Right forelimb (tissue), 1 donor: ENCODE measurements at regions not wholly inside any gene's neighbourhood (a gene's known extent, or its start where the extent isn't known, plus 50 kb on each side); places are given as distances from the start of the nearest gene placed in this dataset.
"Not testable (repeated sequence)": the region's sequence is repeated elsewhere in the genome, so short reads cannot be mapped to it uniquely, and the experiment has no call there.

ENCODE experiments used
- DNase-seq: peaks from one replicate; pipeline ENCODE4 v3.0.0-alpha.2; 2018

DNA sequence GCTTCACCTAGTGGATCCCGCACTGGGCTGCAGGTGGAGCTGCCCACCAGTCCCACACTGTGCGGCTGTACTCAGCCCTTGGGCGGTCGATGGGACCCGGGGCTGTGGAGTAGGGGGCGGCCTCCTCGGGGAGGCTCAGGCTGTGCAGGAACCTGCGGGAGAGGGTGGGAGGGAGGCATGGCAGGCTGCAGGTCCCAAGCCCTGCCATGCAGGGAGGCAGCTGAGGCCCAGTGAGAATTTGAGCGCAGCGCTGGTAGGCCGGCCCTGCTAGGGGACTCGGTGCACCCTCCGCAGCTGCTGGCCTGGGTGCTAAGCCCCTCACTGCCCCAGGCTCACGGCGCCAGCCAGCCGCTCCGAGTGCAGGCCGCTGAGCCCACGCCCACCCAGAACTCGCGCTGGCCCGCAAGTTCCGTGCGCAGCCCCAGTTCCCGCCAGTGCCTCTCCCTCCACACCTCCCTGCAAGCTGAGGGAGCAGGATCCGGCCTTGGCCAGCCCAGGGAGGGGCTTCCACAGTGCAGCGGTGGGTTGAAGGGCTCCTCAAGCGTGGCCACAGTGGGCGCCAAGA lies 1407.6 kb downstream of the EPHA7 start:
- no peak for DNase-seq

- no peak for DNase-seq
Observed at GRCh38 chr6:92008757-92009502, 1410.4 kb downstream of the EPHA7 start.

DNA sequence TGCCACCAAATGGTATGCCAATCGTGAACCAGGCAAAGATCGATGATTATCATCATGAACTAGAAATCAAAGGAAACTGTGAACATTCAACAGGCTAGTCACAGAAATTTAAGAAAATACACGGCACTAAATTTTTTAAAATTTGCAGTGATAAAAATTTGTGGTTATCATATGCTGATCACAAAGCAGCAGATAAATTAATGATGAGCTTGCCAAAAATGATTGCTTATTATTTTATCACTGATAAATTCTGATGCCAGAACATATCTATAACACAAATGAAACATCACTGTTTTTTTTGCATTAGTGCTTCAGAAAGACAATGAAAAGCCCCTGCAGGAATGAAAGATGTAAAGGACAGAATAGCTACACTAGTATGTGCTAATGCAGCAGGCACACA lies 1413.2 kb upstream of the MAP3K7 start:
- DNase-seq: no peak

GRCh38 chr6:91994787-91995186 lies 1407.9 kb upstream of the MAP3K7 start:
- no peak for DNase-seq

DNA sequence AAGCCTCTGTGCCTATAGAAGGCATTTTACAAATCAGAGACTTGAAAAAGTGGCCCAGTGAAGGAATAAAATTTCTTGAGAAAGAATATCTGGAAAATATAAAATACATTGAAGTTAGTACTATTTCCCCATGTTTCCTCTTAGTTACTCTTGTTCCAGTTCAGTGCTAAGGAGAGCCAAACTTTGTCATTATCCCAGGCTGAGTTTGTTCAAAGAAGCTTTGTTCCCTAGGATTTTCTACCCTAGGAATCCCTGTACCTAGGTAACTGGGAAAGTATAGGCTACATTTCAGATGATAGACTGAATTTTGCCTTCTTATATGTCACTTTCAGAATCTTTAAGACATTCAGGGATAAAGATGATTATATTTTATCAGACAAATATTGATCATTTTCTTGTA lies 1395.7 kb upstream of the MAP3K7 start:
- DNase-seq: no peak

GRCh38 chr6:91976797-91977196 lies 1389.9 kb upstream of the MAP3K7 start:
- DNase-seq: no peak

GRCh38 chr6:91970700-91971099 lies 1383.8 kb upstream of the MAP3K7 start:
- no peak for DNase-seq

DNA sequence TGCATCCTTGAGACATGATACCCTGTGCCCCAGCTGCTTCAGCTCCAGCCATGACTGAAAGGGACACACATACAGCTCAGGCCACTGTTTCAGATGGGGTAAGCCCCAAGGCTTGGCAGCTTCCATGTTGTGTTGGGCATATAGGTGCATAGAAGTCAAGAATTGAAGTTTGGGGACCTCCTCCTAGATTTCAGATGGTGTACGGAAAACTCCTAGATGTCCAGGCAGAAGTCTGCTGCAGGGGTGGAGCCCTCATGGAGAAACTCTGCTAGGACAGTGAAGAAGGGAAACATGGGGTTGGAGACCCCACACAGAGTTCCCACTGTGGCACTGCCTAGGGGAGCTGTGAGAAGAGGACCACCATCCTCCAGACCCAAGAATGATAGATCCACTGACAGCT lies 1379.0 kb upstream of the MAP3K7 start:
- DNase-seq: no peak

GRCh38 chr6:91961671-91962070 lies 1374.8 kb upstream of the MAP3K7 start:
- no peak for DNase-seq

DNA sequence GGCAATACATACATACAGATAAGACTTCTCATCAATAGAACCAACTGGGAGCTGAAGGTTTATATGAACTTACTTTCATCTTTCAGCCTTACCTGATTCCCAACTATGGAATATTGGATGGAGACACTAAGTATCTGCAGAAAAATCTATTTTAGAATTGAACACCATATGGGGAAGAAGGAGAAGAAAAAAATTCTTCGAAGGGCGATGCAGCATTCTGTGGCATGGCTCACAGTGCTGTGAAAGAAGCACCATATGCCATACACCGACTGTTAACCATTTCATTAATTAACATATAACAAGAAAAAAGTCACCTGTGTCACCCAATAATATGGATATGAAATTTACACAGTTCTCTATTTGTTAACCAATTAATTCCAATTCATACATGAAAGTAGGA lies 1374.4 kb upstream of the MAP3K7 start:
- DNase-seq: no peak

DNA sequence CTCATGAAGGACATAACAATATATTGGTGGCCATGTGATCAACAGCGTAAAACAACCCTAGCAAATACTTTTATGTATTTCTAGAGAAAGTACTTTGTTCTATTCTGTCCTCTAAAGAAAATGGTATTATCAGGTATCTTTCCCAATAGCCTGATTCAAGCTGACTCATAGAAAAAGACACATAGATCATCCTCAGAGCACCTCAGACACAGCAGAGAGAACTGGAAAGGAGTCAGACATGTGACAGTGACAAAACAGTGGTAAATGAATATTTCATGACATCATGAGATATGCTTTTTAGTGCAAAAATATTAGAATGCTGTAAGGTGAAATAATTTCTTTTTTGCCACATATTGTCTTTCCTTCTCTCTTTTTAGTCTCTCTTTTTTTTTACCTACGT lies 1355.0 kb upstream of the MAP3K7 start:
- no peak for DNase-seq

- DNase-seq: no peak
Observed at GRCh38 chr6:91940801-91941200, 1353.9 kb upstream of the MAP3K7 start.

DNA sequence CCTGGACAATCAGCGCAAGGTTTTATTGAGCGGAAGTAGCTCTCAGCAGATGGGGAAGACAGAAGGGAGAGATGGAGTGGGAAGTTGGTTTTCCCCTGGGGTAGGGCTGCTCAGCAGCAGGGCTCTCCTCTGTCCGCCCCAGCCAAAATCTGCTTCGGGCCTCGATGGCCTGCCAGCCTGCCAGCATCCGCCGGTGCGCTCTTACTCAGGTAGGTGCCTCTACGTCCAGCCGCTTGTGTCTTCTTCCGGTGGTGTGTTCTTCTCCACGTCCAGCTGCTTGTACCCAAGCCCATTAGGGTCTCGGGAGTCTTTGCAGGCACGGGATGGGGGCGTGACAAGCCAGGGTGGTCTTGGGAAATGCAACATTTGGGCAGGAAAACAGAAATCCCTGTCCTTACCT lies 1340.0 kb upstream of the MAP3K7 start:
- DNase-seq: no peak

GRCh38 chr6:91926361-91926760 lies 1339.5 kb upstream of the MAP3K7 start:
- no peak for DNase-seq

GRCh38 chr6:91911945-91912344 lies 1325.1 kb upstream of the MAP3K7 start:
- DNase-seq: no peak

DNA sequence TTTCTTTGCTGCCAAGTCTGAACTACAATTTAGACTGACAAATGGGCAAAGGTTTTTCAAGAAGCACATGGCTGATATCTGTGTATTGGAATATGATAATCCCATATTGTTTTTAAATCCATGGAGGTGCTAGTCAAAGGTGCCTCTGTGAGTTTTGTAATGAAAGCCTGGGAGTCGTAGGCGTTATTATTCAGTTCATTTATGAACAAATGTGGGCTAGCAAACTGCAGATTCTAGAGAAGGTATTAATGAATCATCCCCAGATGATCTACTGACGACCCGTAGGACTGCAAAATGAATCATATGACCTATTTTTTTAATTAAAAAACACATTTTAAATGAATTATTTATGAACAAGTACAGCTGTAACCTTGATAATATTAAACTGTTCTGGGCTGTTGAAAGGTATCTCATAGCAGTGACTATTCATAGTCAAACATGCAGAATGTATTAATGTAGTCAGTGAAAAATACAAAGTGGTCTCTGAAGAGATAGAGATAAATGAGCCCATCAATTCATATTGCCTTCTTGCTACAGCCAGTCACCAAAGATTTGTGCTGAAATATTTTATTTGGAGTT lies 1317.8 kb upstream of the MAP3K7 start:
- DNase-seq: no peak

DNA sequence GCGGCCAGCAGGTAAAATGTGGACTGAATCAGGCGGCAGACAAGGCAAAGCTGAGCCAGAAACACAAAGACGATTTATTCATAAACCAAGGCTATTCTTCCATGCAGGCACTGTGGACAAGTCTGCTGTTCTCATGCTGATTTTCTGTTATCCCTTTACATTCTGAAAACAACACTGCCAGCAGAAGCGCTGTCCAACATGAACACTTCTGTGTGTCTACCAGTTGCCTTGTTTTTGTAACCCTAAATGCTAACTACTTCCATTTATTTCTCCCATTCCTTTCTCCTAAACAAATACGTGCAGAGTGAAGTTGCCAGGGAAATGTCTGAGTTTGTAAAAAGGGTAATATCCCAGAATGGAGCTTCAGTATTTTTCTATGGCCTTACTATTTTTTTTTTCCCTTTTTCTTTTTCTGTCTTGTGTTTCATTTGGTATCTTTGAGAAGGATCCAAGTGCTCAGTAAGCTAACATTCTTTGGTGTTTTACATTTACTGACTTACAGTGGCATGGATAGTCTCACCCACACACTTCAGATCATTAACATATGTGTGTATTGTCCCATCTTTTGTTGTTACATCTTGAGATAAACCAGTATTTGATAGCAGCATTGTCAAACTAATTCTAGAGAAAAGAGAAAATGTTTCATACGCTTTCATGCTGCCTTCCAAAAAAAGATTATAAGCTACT lies 1308.9 kb upstream of the MAP3K7 start:
- DNase-seq: no peak

DNA sequence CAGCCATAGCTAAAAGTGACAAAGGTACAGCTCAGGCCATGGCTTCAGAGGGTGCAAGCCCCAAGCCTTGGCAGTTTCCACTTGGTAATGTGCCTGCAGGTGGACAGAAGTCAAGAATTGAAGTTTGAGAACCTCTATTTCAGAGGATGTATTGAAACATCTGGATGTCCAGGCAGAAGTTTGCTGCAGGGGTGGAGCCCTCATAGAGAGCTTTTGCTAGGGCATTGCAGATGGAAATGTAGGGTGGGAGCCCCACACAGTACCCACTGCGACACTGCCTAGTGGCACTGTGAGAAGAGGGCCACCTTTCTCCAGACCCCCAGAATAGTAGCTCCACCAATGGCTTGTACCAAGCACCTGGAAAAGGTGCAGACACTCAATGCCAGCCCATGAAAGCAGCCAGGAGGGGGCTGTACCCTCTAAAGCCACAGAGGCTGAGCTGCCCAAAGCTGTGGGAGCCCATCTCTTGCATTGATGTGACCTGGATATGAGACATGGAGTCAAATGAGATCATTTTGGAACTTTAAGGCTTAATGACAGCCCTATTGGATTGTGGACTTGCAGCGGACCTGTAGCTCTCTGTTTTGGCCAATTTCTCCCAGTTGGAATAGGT lies 1299.4 kb upstream of the MAP3K7 start:
- no peak for DNase-seq

DNA sequence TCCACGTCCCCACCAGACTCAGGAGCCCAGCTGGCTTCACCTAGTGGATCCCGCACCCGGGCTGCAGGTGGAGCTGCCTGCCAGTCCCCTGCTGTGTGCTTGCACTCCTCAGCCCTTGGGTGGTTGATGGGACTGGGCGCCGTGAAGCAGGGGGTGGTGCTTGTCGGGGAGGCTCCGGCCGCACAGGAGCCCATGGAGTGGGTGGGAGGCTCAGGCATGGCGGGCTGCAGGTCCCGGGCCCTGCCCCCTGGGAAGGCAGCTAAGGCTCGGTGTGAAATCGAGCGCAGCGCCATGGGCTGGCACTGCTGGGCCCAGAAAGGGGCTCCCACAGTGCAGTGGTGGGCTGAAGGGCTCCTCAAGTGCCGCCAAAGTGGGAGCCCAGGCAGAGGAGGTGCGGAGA lies 1294.9 kb upstream of the MAP3K7 start:
- DNase-seq: not testable (repeated sequence)

- no peak for DNase-seq
Observed at GRCh38 chr6:91879386-91879995, 1292.6 kb upstream of the MAP3K7 start.

GRCh38 chr6:91877994-91878393 lies 1291.1 kb upstream of the MAP3K7 start:
- no peak for DNase-seq

DNA sequence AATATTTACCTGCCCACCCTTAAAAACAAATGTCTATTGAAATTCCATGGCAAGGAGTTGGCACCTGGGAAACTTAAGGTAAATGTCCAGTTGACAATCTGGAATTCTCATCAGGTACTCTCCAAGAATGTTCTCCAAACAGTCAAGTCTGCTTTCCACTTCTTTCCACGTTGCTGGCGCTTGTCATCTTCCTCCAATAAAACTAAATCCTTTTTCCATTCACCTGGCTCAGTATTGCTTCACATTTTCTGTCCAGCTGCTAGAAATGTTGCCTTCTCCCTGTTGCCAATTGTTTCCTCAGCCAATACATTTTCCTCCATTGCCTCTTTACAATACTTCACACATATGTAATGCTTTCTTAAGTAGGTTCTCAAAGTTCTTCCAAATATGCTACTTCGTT lies 1288.1 kb upstream of the MAP3K7 start:
- peak; percentile 61 for DNase-seq

DNA sequence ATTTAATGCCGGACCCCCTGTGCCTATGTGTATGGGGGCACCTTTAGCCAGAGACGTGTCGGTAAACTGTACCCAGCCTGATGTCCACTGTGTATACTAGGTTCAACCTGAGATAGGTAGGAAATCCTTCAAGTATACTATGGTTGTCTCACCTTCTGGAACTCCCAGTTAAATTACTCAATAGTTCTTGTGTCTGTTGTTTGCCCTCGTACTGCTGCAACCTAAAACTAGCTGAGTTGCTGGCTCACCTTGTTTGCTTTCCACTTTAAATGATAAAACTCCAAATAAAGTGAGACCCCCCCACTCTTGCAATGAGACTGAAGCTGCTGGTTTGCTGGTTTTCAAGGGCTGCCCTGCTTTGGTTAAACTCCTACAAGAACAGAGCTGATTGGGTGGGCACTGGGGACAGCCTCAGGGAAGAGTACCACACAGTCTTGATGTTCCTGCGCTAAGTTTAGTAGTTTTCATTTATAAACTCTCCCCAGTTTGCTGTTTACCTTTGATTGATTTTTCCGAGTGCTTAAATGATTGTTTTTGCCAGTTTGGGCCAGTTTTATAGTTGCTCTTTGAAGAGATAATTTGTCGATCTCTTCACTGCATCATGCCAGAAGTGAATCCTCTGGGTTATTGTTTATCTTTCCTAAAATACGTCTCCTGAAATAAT lies 1281.8 kb upstream of the MAP3K7 start:
- DNase-seq: no peak
